Nephron progenitor cell (in vitro differentiated cells): ENCODE measurements at regions not wholly inside any gene's neighbourhood (a gene's known extent, or its start where the extent isn't known, plus 50 kb on each side); places are given as distances from the start of the nearest gene placed in this dataset.

ENCODE experiments used
- DNase-seq: peaks from one replicate; pipeline ENCODE4 v3.0.0; 2021
- H3K27ac Mint-ChIP-seq: 2 replicates; pipeline ENCODE4 v1.8.0; 2021; ENCODE audit warnings: mild to moderate bottlenecking, moderate library complexity, mixed read lengths
- H3K27me3 Mint-ChIP-seq: 2 replicates; pipeline ENCODE4 v1.8.0; 2021; ENCODE audit warnings: mild to moderate bottlenecking, low read depth, mixed read lengths; ENCODE audit not compliant: poor library complexity
- H3K36me3 Mint-ChIP-seq: 2 replicates; pipeline ENCODE4 v1.8.0; 2021; ENCODE audit warnings: low read depth, mixed read lengths
- H3K4me1 Mint-ChIP-seq: 2 replicates; pipeline ENCODE4 v1.8.0; 2021; ENCODE audit warnings: mixed read lengths
- H3K4me3 Mint-ChIP-seq: 2 replicates; pipeline ENCODE4 v1.8.0; 2021; ENCODE audit warnings: mild to moderate bottlenecking, moderate library complexity, mixed read lengths
- H3K9me3 Mint-ChIP-seq: 2 replicates; pipeline ENCODE4 v1.8.0; 2021; ENCODE audit warnings: mild to moderate bottlenecking, moderate library complexity, mixed read lengths
- TF ChIP-seq, protein P1 (sequence below): fragments of 200-600 bp; sonication (generic); IDR thresholded peaks from 2 replicates; pipeline ENCODE4 v1.5.0; 2021; ENCODE audit warnings: antibody characterized with exemption

DNA sequence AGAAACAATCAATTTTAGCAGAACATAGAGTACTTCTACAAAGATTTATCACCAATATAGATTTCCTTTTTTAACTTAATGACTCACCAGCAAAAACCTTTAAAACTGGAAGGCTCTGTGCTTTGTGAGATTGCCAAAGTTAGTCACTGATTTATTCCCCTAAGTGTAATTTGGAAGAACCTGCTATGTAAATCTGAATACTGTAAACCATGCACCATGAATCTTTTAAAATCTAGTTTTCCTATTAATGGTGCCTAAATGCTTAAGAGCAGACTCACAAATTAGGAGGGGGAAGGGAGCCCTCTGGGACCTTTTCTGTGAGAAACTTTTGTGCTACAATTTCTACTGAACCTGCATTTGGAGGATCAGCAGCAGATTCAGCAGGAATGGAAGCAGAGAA lies 57.8 kb upstream of the PNRC1 start:
- no peak overlapping the region for H3K4me3 Mint-ChIP-seq
- no peaks in the 10 kb centered on the region for H3K9me3 Mint-ChIP-seq
- H3K36me3 Mint-ChIP-seq = no peaks in the 10 kb centered on the region
- no peak overlapping the region for H3K27ac Mint-ChIP-seq
- no peaks in the 10 kb centered on the region for H3K27me3 Mint-ChIP-seq
- peaks cover 4% of the 10 kb centered on the region for H3K4me1 Mint-ChIP-seq
- TF ChIP-seq, protein P1, sequence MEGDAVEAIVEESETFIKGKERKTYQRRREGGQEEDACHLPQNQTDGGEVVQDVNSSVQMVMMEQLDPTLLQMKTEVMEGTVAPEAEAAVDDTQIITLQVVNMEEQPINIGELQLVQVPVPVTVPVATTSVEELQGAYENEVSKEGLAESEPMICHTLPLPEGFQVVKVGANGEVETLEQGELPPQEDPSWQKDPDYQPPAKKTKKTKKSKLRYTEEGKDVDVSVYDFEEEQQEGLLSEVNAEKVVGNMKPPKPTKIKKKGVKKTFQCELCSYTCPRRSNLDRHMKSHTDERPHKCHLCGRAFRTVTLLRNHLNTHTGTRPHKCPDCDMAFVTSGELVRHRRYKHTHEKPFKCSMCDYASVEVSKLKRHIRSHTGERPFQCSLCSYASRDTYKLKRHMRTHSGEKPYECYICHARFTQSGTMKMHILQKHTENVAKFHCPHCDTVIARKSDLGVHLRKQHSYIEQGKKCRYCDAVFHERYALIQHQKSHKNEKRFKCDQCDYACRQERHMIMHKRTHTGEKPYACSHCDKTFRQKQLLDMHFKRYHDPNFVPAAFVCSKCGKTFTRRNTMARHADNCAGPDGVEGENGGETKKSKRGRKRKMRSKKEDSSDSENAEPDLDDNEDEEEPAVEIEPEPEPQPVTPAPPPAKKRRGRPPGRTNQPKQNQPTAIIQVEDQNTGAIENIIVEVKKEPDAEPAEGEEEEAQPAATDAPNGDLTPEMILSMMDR = no peak
- no peak for DNase-seq

DNA sequence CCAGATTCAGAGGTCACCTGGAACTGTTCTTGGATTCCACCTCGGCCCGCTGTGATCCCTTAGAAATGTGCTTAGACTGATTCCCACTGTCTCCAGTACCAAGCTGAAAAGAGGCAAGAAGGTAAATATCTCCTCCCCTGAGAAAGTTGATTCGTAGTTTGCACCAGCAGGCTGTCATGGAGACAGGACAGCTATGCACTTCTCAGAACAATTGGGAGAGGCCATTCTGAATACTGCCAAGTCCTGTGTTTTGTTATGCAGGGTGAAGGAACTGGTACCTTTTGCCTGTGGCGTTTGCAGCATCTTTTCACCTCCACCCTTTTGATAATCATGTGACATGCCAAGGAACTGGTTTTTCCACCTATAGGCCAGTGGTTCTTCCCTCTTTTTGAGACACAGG lies 58.2 kb upstream of the RNGTT start:
- Mint-ChIP-seq H3K4me1 (peaks cover 4% of the 10 kb centered on the region), H3K36me3 (no peaks in the 10 kb centered on the region), H3K4me3 (no peak overlapping the region), H3K9me3 (peaks cover 7% of the 10 kb centered on the region), H3K27ac (no peak overlapping the region), H3K27me3 (no peaks in the 10 kb centered on the region)
- TF ChIP-seq, protein P1 = no peak
- DNase-seq = no peak

DNA sequence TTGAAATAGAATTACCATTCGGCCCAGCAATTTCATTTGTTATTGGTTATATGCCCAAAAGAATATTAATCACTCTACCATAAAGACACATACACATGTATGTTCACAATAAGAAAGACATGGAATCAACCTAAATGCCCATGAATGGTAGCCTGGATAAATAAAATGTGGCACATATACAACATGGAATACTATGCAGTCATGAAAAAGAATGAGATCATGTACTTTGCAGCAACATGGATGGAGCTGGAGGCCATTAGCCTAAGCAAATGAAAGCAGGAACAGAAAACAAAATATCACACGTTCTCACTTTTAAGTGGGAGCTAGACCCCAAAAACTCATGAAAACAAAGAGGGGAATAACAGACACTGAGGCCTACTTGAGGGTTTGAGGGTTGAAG lies 52.6 kb upstream of the RNGTT start:
- H3K27me3 Mint-ChIP-seq = peaks cover 3% of the 10 kb centered on the region
- no peak for DNase-seq
- no peak overlapping the region for H3K27ac Mint-ChIP-seq
- peaks cover 4% of the 10 kb centered on the region for H3K4me1 Mint-ChIP-seq
- no peaks in the 10 kb centered on the region for H3K36me3 Mint-ChIP-seq
- no peak overlapping the region for H3K4me3 Mint-ChIP-seq
- TF ChIP-seq, protein P1 = no peak
- H3K9me3 Mint-ChIP-seq = peaks cover 11% of the 10 kb centered on the region

DNA sequence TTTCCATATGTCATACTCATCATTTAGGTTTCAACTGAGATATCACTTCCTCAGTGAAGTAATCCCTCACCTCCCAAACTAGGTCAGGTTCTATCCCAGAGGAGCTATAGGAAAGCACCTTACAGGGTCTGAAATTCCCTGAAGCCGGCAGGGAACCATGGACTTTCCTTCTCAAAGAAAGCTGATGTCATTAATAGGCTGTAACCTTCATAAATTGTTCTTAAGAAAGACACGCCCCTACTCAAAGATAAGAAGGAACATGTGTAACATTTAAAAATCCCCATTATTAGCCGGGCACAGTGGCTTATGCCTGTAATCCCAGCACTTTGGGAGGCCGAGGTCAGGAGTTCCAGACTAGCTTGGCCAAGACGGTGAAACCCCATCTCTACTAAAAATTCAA lies 50.0 kb upstream of the RNGTT start:
- H3K9me3 Mint-ChIP-seq = peaks cover 11% of the 10 kb centered on the region

More for the DNA sequence above, 50.0 kb upstream of the RNGTT start:
- Mint-ChIP-seq H3K4me1 (peaks cover 4% of the 10 kb centered on the region), H3K27ac (peak overlapping the region; percentile 10), H3K27me3 (peaks cover 3% of the 10 kb centered on the region), H3K4me3 (no peak overlapping the region), H3K36me3 (no peaks in the 10 kb centered on the region)
- TF ChIP-seq, protein P1 = no peak
- DNase-seq = no peak
